ENCODE measurements at regions not wholly inside any gene's neighbourhood (a gene's known extent, or its start where the extent isn't known, plus 50 kb on each side); places are given as distances from the start of the nearest gene placed in this dataset.
A peak's percentile ranks its signal among the peaks of the same experiment; 100 is the strongest.
"Not testable (repeated sequence)": the region's sequence is repeated elsewhere in the genome, so short reads cannot be mapped to it uniquely, and the experiment has no call there.

- DNase-seq (ENCODE audit: low spot score) = no peak
These were observed 857.8 kb downstream of the DIAPH3 start for GRCh38 chr13:59305896-59306295.

- no peak for DNase-seq (ENCODE audit: low spot score)
These were observed 851.0 kb downstream of the DIAPH3 start for GRCh38 chr13:59312776-59313175.

DNA sequence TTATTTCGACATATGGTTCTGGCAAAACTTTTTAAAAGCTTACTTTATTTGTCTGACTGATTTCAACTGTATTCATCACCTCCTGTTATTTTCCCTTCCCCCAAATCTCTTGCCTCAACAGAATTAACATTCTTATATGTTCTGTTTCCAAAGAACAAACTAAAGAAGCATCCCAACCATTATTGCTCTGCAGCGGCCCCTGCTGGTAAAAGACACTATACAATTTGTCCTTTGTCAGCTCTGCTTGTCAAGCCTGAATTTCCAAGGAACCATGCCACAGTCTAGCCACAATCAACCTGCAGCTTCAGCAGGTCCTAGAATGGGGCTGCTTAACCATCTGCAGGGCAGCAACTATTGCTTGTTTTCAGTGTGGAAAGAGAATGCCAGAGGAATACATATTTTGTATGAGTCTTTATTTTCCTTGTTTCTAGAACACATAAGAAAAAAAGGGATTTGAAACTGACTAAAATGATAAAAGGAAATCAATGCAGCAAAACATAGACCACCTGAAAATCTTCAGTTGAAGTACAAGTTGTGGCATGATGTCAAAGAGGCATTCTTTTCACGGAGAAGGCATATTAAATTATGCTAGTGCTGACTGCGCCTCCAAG, 845.3 kb downstream of the DIAPH3 start:
- DNase-seq (ENCODE audit: low spot score) = peak; percentile 28

- no peak for DNase-seq (ENCODE audit: low spot score)
These were observed 844.5 kb downstream of the DIAPH3 start for GRCh38 chr13:59319276-59319675.

DNA sequence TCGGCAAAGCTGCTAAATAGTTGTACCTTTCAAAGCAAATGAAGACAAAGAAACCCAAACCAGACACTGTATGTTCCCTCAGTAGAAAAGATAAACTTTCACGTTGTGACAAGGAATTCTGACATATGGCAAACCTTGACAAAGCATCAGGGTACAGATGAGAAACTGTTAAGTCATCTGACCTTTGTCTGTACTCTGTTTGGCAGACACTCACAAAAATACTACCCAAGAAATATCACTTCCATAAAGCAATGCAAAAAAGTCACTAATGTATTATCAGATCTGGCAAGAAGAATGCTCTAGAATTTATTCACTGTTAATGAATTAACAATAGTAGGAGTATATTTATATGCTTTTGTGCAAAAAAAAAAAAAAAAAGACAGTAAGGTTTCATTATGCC, 843.7 kb downstream of the DIAPH3 start:
- DNase-seq (ENCODE audit: low spot score) = no peak

DNA sequence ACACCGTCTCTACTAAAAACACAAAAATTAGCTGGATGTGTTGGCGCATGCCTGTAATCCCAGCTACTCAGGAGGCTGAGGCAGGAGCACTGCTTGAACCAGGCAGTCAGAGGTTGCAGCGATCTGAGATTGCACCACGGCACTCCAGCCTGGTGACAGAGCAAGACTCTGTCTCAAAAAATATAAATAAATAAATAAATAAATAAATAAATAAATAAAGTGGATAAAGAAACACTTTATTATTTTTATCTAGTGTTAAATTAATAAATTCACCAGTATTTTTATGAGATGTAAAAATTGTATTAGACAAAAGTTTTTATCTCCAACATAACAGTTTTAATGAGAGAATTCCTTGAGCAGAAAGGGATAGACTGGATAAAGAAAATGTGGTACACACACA, 839.3 kb downstream of the DIAPH3 start:
- DNase-seq (ENCODE audit: low spot score) = not testable (repeated sequence)

DNA sequence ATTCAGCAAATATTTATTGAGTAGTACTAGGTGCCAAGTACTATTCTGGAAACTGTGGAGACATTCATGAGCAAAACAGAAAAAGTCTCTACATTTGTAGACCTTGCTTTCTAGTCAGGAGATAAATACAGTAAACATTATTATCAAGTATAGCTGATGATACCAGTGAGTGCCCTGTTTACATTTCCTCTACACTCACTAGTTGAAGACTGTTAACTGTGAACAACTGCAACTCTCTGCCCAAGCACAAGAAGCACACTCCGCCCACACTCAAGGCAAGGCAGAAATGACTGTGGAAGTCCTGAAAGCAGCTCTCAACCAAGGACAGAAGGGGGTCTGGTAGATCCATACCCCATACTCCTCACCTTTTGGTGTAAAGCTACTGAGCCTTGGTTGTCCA, 837.0 kb downstream of the DIAPH3 start:
- DNase-seq (ENCODE audit: low spot score) = no peak

GRCh38 chr13:59330764-59331163, 833.0 kb downstream of the DIAPH3 start:
- DNase-seq (ENCODE audit: low spot score) = no peak

DNA sequence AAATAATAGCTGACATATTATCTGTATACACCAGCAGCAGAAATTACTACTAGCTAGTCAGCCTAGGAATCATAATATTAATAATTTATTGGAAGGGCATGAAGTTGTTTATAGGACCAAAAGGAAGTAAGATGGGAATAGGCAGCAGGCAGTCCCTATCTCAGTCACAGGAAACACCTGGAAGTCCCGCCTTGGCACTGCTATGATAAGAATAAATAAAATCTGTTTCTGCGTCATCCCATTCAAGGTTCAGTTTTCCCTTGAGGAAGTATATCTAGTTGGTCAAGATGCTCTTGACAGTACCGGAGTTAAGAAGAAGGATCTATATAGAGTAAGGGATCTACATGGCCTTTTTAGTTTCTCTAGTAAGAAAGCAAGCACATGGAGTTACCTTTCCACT, 830.8 kb downstream of the DIAPH3 start:
- no peak for DNase-seq (ENCODE audit: low spot score)

DNA sequence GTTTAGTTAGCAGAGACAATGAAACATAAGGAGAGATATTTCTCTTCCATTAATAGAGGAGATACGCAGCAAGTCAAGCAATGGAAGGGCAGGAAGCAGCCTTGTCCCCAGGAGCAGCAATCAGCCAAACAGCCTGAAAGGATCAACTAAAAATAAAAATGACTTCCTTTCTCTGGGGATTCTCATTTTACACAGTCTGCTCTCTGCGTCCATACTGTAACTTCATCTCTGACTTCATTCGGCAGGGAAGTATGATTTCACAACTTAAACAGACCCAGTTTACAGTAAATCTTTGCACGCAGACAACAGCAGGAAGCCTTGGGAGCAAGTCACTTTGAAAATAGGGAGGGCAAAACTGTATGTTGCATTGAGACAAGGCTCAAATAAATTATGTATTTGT, 826.7 kb downstream of the DIAPH3 start:
- DNase-seq (ENCODE audit: low spot score) = no peak

DNA sequence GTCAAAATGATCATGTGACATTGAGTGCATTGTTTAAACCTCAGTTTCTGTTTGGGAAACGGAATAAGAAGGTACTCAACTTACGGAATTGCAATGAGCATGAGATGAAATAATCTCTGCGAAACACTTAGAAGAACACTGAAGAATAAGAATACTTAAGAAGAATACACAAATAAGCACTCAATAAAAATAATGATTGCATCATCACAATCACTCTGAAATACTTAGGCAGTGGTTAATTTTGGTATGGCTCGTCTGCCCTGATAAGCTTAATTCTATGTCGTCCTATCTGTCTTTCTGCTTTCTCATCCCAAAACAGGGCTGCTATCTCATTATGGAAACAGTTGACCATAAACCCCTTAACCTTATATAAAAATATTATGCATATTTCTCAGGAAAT, 823.6 kb downstream of the DIAPH3 start:
- DNase-seq (ENCODE audit: low spot score) = no peak

GRCh38 chr13:59340581-59340980, 823.1 kb downstream of the DIAPH3 start:
- no peak for DNase-seq (ENCODE audit: low spot score)

- no peak for DNase-seq (ENCODE audit: low spot score)
These were observed 821.3 kb downstream of the DIAPH3 start for GRCh38 chr13:59342400-59342799.

DNA sequence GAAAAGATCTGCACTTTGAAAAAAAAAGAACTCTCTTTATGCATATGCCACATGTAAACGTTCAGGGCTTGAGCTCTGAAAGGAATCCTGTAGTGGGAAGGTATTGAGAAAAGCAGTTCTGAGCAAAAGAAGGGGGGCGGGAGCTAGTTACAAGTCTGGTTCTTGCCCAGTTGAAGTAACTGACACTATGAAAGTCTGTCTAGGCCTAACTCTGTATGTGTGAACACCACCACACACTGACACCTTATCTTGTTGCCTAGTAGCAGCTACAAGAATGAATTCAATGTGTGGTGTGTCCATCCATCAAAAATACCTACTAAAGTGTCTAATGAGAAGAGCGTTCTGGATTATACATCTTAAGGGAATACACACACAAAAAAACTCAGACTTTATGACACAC, 820.6 kb downstream of the DIAPH3 start:
- DNase-seq (ENCODE audit: low spot score) = no peak

- DNase-seq (ENCODE audit: low spot score) = no peak
These were observed 819.5 kb downstream of the DIAPH3 start for GRCh38 chr13:59343993-59344822.

- DNase-seq (ENCODE audit: low spot score) = no peak
These were observed 818.4 kb downstream of the DIAPH3 start for GRCh38 chr13:59345311-59345710.

GRCh38 chr13:59346999-59347723, 816.6 kb downstream of the DIAPH3 start:
- no peak for DNase-seq (ENCODE audit: low spot score)

- DNase-seq (ENCODE audit: low spot score) = no peak
These were observed 815.1 kb downstream of the DIAPH3 start for GRCh38 chr13:59348617-59349016.

DNA sequence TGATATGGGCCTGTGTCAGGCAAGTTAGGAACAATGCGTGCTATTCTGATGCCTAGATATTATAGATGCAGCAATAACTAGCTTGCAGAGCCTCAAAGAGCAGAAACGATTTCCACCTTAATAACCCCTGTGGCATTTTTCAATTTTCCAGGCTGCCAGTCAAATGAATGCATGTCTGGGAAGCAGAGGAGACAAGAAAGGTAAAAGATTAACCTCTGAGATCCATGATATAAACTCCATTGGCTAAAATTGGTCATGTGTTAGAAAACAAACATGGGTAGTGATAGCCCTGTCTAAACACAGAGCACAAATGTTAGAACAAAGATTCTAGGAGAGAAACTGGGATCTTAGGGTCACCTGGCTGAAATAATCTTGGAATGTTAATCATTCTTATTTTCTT, 811.1 kb downstream of the DIAPH3 start:
- DNase-seq (ENCODE audit: low spot score) = no peak

DNA sequence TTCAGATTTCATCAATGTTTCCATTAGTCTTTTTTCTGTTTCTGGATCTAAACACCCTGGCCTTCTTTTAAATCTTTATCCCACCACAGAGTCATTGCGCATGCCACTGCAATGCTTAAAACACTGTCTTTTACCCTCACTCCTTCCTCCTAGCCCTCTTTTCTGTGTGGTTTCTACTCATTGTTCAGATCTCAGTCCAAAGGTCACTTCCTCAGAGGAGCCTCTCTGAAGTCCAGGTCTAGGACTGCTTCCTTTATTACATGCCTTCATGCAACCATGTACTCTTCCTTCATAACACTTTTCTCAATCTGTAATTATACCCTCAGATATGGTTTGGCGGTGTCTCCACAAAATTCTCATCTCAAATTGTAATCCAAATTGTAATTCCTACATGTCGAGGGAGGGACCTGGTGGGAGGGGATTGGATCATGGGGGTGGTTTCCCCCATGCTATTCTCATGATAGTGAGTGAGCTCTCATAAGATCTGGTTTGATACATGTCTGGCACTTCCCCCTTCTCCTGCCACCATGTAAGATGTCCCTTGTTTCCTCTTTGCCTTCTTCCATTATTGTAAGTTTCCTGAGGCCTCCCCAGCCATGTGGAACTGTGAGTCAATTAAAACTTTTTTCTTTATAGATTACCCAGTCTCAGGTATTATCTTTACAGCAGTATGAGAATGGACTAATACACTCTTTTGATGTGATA, 808.9 kb downstream of the DIAPH3 start:
- DNase-seq (ENCODE audit: low spot score) = no peak

- DNase-seq (ENCODE audit: low spot score) = peak; percentile 3
These were observed 807.1 kb downstream of the DIAPH3 start for GRCh38 chr13:59356607-59357006.

DNA sequence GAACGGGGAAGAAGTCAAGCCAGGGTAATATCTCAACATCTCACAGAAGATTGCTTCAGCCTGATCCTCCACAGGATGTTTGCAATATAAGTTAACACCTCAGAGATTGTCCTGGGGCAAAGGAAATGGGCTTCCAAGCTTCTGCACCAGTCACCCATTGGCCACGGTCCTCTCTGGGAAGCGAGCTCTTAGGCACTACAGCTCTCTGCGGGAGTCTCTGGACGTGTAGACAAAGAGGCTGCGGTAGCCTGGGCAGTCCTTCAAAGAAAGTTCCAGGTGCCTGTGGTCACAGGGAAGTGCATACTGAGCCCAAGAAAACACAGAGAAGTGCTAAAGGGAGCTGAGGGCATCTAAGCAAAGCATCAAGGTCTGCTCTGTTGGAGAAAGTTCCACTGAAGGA, 805.7 kb downstream of the DIAPH3 start:
- DNase-seq (ENCODE audit: low spot score) = no peak

DNA sequence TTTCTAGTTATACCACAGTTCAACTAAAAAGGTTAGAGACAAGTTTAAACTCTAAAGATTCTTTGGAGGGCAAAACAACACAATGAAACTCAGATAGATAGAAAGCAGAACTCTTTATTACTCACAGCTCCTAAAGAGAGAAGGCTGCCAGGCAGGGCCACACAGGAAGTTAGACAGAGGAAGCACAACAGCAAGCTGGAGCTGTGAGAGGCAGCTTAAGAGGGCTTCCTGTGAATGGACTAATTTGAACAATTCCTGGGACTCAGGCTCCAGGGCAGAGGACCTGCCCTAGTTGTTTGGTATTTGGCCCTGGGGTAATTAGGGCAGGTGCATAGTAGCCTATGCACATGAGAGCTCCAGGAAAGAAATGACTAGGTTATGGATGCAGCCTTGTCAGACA, 803.6 kb downstream of the DIAPH3 start:
- no peak for DNase-seq (ENCODE audit: low spot score)
